MCF 10A (cell line): ENCODE measurements at regions not wholly inside any gene's neighbourhood (a gene's known extent, or its start where the extent isn't known, plus 50 kb on each side); places are given as distances from the start of the nearest gene placed in this dataset.
A peak's percentile ranks its signal among the peaks of the same experiment; 100 is the strongest.

ENCODE experiments used
- BruUV-seq: library from RNA; stranded (reverse); fragments of 400-500 nt; replicated peaks from 2 replicates; lab custom pipeline; 2021; lab: Mats Ljungman, UMichigan
- CTCF ChIA-PET: fragments of 300-600 bp; sonication (Branson Sonifier 250); formaldehyde crosslinking; extraction: SDS; loops from one replicate; lab custom pipeline; 2021; ENCODE audit warnings: antibody characterized with exemption, inconsistent platforms; lab: Yijun Ruan, JAX
- POLR2A ChIA-PET: fragments of 300-600, 350-650 bp; sonication (Branson Sonifier 250); formaldehyde crosslinking; extraction: SDS; loops from one replicate; lab custom pipeline; 2020; ENCODE audit warnings: antibody characterized with exemption, inconsistent platforms; lab: Yijun Ruan, JAX
- DNase-seq: peaks from one replicate; pipeline ENCODE4 v3.0.0-alpha.2; 2018; ENCODE audit not compliant: unreplicated experiment
- H3K27ac Mint-ChIP-seq: one replicate; pipeline ENCODE4 v1.8.0; 2022; ENCODE audit warnings: mild to moderate bottlenecking, low read depth, mixed read lengths; ENCODE audit not compliant: unreplicated experiment
- H3K27me3 Mint-ChIP-seq: one replicate; pipeline ENCODE4 v1.8.0; 2022; ENCODE audit warnings: mixed read lengths; ENCODE audit not compliant: insufficient read depth, unreplicated experiment
- H3K36me3 Mint-ChIP-seq: one replicate; pipeline ENCODE4 v1.8.0; 2022; ENCODE audit warnings: mild to moderate bottlenecking, moderate library complexity, mixed read lengths; ENCODE audit not compliant: insufficient read depth, unreplicated experiment
- H3K4me1 Mint-ChIP-seq: one replicate; pipeline ENCODE4 v1.8.0; 2022; ENCODE audit warnings: mixed read lengths; ENCODE audit not compliant: insufficient read depth, unreplicated experiment
- H3K4me3 Mint-ChIP-seq: one replicate; pipeline ENCODE4 v1.8.0; 2022; ENCODE audit warnings: mild to moderate bottlenecking, moderate library complexity, mixed read lengths; ENCODE audit not compliant: unreplicated experiment
- H3K9me3 Mint-ChIP-seq: one replicate; pipeline ENCODE4 v1.8.0; 2022; ENCODE audit warnings: mixed read lengths; ENCODE audit not compliant: unreplicated experiment
- CTCF ChIP-seq: fragments of 200-600 bp; IDR thresholded peaks from one replicate; pipeline ENCODE4 v1.8.0; 2022; ENCODE audit warnings: antibody characterized with exemption, mild to moderate bottlenecking; ENCODE audit not compliant: unreplicated experiment
- intact Hi-C: fragments of 100-400 bp; cut with micrococcal nuclease; formaldehyde crosslinking; loops from 2 replicates; pipeline ENCODE4 v1.14.1; 2022

GRCh38 chrX:35670889-35671288 is 127.3 kb upstream of the MAGEB16 start:
- no peak overlapping the region for H3K27ac Mint-ChIP-seq
- CTCF ChIA-PET, result interaction anchor here (0.6 kb wide), 1 partner anchor 1221 kb away, joined by 3 read pairs; no protein-coding TSS in a partner anchor
- H3K4me3 Mint-ChIP-seq, result no peak overlapping the region
- no peaks in the 10 kb centered on the region for H3K36me3 Mint-ChIP-seq
- no TSS peak for BruUV-seq
- no peak for DNase-seq
- no peaks in the 10 kb centered on the region for H3K4me1 Mint-ChIP-seq
- H3K9me3 Mint-ChIP-seq, result no peaks in the 10 kb centered on the region
- intact Hi-C loops, result no loop called here
- POLR2A ChIA-PET, result no interaction called here
- peaks cover 33% of the 10 kb centered on the region for H3K27me3 Mint-ChIP-seq
- no peak for TF ChIP-seq CTCF

GRCh38 chrX:35675151-35675550 is 123.0 kb upstream of the MAGEB16 start:
- ChIA-PET POLR2A (no interaction called here), CTCF (no interaction called here)
- Mint-ChIP-seq H3K9me3 (no peaks in the 10 kb centered on the region), H3K4me1 (no peaks in the 10 kb centered on the region), H3K27ac (no peak overlapping the region), H3K27me3 (peaks cover 44% of the 10 kb centered on the region), H3K4me3 (no peak overlapping the region), H3K36me3 (no peaks in the 10 kb centered on the region)
- DNase-seq, result no peak
- intact Hi-C loops, result no loop called here
- BruUV-seq, result no TSS peak
- TF ChIP-seq CTCF, result no peak

- intact Hi-C loops, result no loop called here
- BruUV-seq, result no TSS peak
- ChIA-PET POLR2A (no interaction called here), CTCF (no interaction called here)
- H3K27ac Mint-ChIP-seq, result no peak overlapping the region
- no peak for TF ChIP-seq CTCF
- H3K4me1 Mint-ChIP-seq, result no peaks in the 10 kb centered on the region
- H3K4me3 Mint-ChIP-seq, result no peak overlapping the region
- no peaks in the 10 kb centered on the region for H3K9me3 Mint-ChIP-seq
- peaks cover 25% of the 10 kb centered on the region for H3K27me3 Mint-ChIP-seq
- no peaks in the 10 kb centered on the region for H3K36me3 Mint-ChIP-seq
- no peak for DNase-seq
These were observed 117.2 kb upstream of the MAGEB16 start for GRCh38 chrX:35680940-35681346.

- no peak for TF ChIP-seq CTCF
- Mint-ChIP-seq H3K27ac (no peak overlapping the region), H3K4me3 (no peak overlapping the region), H3K9me3 (no peaks in the 10 kb centered on the region), H3K27me3 (peaks cover 31% of the 10 kb centered on the region), H3K4me1 (no peaks in the 10 kb centered on the region), H3K36me3 (no peaks in the 10 kb centered on the region)
- no TSS peak for BruUV-seq
- intact Hi-C loops, result no loop called here
- ChIA-PET CTCF (no interaction called here), POLR2A (no interaction called here)
- peak; percentile 5 for DNase-seq
These were observed 115.7 kb upstream of the MAGEB16 start for GRCh38 chrX:35682476-35682875.
